PC-3 (cell line): ENCODE measurements at regions not wholly inside any gene's neighbourhood (a gene's known extent, or its start where the extent isn't known, plus 50 kb on each side); places are given as distances from the start of the nearest gene placed in this dataset.

Experiments used
- EZH2phosphoT487 ChIP-seq: fragments of 300-600 bp; sonication (generic); IDR thresholded peaks from 2 replicates; pipeline ENCODE4 v1.6.1; 2018; ENCODE audit warnings: mild to moderate bottlenecking, antibody characterized with exemption, low read length, borderline replicate concordance
- TF ChIP-seq, protein P1 (sequence below): fragments of 300-600 bp; sonication (generic); conservative IDR thresholded peaks from 2 replicates; pipeline ENCODE4 v1.5.1; 2017; ENCODE audit warnings: antibody characterized with exemption, low read depth, mild to moderate bottlenecking, low read length

DNA sequence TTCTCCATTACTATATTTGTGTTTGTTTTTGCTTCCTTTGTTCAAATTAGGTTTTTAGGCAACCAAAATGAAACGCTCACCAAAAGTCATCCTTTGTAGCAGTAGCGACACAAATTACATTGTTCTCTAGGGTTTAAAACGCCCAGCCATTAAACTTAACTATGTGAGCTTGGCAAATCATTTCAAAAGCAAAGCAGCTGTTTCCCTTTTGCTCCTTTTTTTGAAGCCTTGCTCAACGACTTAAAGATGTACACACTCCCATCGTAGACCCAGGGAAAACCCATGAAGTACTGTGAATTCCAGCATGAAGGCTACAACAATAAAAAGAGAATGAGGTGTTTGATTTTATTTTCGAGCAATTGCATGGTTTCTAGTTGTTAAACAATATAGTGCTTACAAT lies 106.7 kb downstream of the RAP2A start:
- TF ChIP-seq, protein P1, sequence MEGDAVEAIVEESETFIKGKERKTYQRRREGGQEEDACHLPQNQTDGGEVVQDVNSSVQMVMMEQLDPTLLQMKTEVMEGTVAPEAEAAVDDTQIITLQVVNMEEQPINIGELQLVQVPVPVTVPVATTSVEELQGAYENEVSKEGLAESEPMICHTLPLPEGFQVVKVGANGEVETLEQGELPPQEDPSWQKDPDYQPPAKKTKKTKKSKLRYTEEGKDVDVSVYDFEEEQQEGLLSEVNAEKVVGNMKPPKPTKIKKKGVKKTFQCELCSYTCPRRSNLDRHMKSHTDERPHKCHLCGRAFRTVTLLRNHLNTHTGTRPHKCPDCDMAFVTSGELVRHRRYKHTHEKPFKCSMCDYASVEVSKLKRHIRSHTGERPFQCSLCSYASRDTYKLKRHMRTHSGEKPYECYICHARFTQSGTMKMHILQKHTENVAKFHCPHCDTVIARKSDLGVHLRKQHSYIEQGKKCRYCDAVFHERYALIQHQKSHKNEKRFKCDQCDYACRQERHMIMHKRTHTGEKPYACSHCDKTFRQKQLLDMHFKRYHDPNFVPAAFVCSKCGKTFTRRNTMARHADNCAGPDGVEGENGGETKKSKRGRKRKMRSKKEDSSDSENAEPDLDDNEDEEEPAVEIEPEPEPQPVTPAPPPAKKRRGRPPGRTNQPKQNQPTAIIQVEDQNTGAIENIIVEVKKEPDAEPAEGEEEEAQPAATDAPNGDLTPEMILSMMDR = no peak
- no peak for TF ChIP-seq EZH2phosphoT487
